HepG2 (cell line): ENCODE measurements at regions not wholly inside any gene's neighbourhood (a gene's known extent, or its start where the extent isn't known, plus 50 kb on each side); places are given as distances from the start of the nearest gene placed in this dataset.

Source experiments
- ATAC-seq: fragments of 200-7000 bp; cut with Tn5 transposase; 3 replicates; pipeline ENCODE4 v1.9.1; 2020; ENCODE audit warnings: mild to moderate bottlenecking, moderate library complexity
- BruUV-seq: library from RNA; stranded (reverse); fragments of 400-500 nt; replicated peaks from 2 replicates; lab custom pipeline; 2021; lab: Mats Ljungman, UMichigan
- CTCF ChIA-PET: fragments of 300-600 bp; formaldehyde crosslinking; extraction: SDS; loops from one replicate; lab custom pipeline; 2021; ENCODE audit warnings: low total read pairs, inconsistent platforms, low intra/inter-chr PET ratio; lab: Yijun Ruan, JAX
- POLR2A ChIA-PET: fragments of 350-600 bp; sonication (Branson Sonifier 250); formaldehyde crosslinking; loops from one replicate; lab custom pipeline; 2020; ENCODE audit warnings: antibody characterized with exemption, inconsistent platforms; lab: Yijun Ruan, JAX
- DNase-seq: peaks from one replicate; pipeline ENCODE4 v3.0.0-alpha.2; 2015; ENCODE audit warnings: low spot score
- FAIRE-seq: peaks from 3 replicates; lab custom pipeline; 2011; peaks lifted over from hg19 to GRCh38; lab: Jason Lieb, UNC
- H2AFZ ChIP-seq: one replicate; pipeline ENCODE4 v1.6.1; 2011; ENCODE audit warnings: low read length, inconsistent platforms
- H3K27ac ChIP-seq: fragments of 300-600 bp; 3 replicates; pipeline ENCODE4 v1.8.0; 2011; ENCODE audit warnings: mixed run types, mild to moderate bottlenecking, mixed read lengths, low read length, inconsistent platforms; ENCODE audit not compliant: insufficient read depth; ENCODE audit errors: extremely low read length
- H3K27me3 ChIP-seq, 2 experiments: fragments of 200-600 bp in 1 of 2; 2 replicates in 1 of 2; 3 replicates in 1 of 2; pipeline versions ENCODE4 v1.6.0 to v1.8.0; 2011; ENCODE audit warnings: low read length in 2 of 2, mild to moderate bottlenecking in 2 of 2, moderate library complexity in 2 of 2, inconsistent platforms in 1 of 2; ENCODE audit not compliant: insufficient read depth in 2 of 2, control insufficient read depth in 1 of 2
- H3K36me3 ChIP-seq, 2 experiments: fragments of 200-600 bp in 1 of 2; replicated peaks in 1 of 2; 2 replicates in 1 of 2; 3 replicates in 1 of 2; pipeline versions ENCODE4 v1.5.1 to v1.8.0; 2011; ENCODE audit warnings: low read length in 2 of 2, inconsistent platforms in 1 of 2; ENCODE audit not compliant: insufficient read depth in 2 of 2, control insufficient read depth in 1 of 2
- H3K4me1 ChIP-seq: 2 replicates; pipeline ENCODE4 v1.5.1; 2012; ENCODE audit warnings: low read length, inconsistent platforms; ENCODE audit not compliant: insufficient read depth
- H3K4me2 ChIP-seq: 2 replicates; pipeline ENCODE4 v1.6.0; 2011; ENCODE audit warnings: low read depth, low read length, inconsistent platforms
- H3K4me3 ChIP-seq, 3 experiments: fragments of 200-600 bp in 1 of 3; sonication (generic), shearing (Covaris generic) in 1 of 3; replicated peaks in 1 of 3; 2 replicates each; pipeline ENCODE4 v1.5.1; 2011 to 2016; ENCODE audit warnings: low read length in 3 of 3, inconsistent platforms in 2 of 3, low read depth in 2 of 3, mild to moderate bottlenecking in 2 of 3, control low read depth in 1 of 3, mixed read lengths in 1 of 3; ENCODE audit not compliant: insufficient read depth in 1 of 3
- H3K79me2 ChIP-seq: one replicate; pipeline ENCODE4 v1.6.1; 2011; ENCODE audit warnings: low read length, inconsistent platforms; ENCODE audit not compliant: insufficient read depth
- H3K9ac ChIP-seq: 2 replicates; pipeline ENCODE4 v1.6.0; 2011; ENCODE audit warnings: mild to moderate bottlenecking, low read depth, low read length, inconsistent platforms; ENCODE audit not compliant: insufficient read depth
- H3K9me3 ChIP-seq: 2 replicates; pipeline ENCODE4 v1.5.1; 2012; ENCODE audit warnings: mild to moderate bottlenecking, low read length
- H4K20me1 ChIP-seq: 2 replicates; pipeline ENCODE4 v1.6.0; 2011; ENCODE audit warnings: inconsistent platforms, mild to moderate bottlenecking, low read length, moderate library complexity; ENCODE audit not compliant: insufficient read depth
- BRCA1 ChIP-seq: sonication (generic); formaldehyde crosslinking; IDR thresholded peaks from 2 replicates; pipeline ENCODE4 v1.4.0; 2020; ENCODE audit warnings: missing genetic modification reagents
- CBX5 ChIP-seq: sonication (generic); formaldehyde crosslinking; IDR thresholded peaks from 2 replicates; pipeline ENCODE4 v1.4.0; 2020; ENCODE audit warnings: missing genetic modification reagents, borderline replicate concordance
- FOXP1 ChIP-seq, 2 experiments: fragments of 450-650 bp in 1 of 2; IDR thresholded peaks; 2 replicates each; pipeline ENCODE4 v1.6.1; 2017 to 2018; ENCODE audit warnings: antibody characterized with exemption in 1 of 2
- HOXD1 ChIP-seq: sonication (generic); formaldehyde crosslinking; IDR thresholded peaks from 2 replicates; pipeline ENCODE4 v1.5.0; 2020; ENCODE audit warnings: missing genetic modification reagents
- KDM4B ChIP-seq: sonication (generic); formaldehyde crosslinking; IDR thresholded peaks from 2 replicates; pipeline ENCODE4 v1.4.0; 2020; ENCODE audit warnings: missing genetic modification reagents
- KDM5A ChIP-seq: fragments of 200-600 bp; sonication (generic); IDR thresholded peaks from 2 replicates; pipeline ENCODE4 v1.7.0; 2018; ENCODE audit warnings: antibody characterized with exemption, mild to moderate bottlenecking, low read length, borderline replicate concordance
- KLF13 ChIP-seq: sonication (generic); formaldehyde crosslinking; IDR thresholded peaks from 2 replicates; pipeline ENCODE4 v1.4.0; 2020; ENCODE audit warnings: mild to moderate bottlenecking, missing genetic modification reagents
- MIER3 ChIP-seq: IDR thresholded peaks from 2 replicates; pipeline ENCODE4 v1.6.1; 2016; ENCODE audit warnings: missing compliant biosample characterization, borderline replicate concordance
- MYC ChIP-seq: sonication (generic); formaldehyde crosslinking; IDR thresholded peaks from 2 replicates; pipeline ENCODE4 v1.9.0; 2021; ENCODE audit warnings: missing genetic modification reagents, borderline replicate concordance
- NFATC3 ChIP-seq: sonication (generic); formaldehyde crosslinking; IDR thresholded peaks from 2 replicates; pipeline ENCODE4 v1.5.1; 2020; ENCODE audit warnings: mild to moderate bottlenecking, missing genetic modification reagents
- TARDBP ChIP-seq: sonication (generic); formaldehyde crosslinking; IDR thresholded peaks from 2 replicates; pipeline ENCODE4 v1.8.0; 2022; ENCODE audit warnings: mild to moderate bottlenecking, missing genetic modification reagents
- ZNF160 ChIP-seq: sonication (generic); formaldehyde crosslinking; IDR thresholded peaks from 2 replicates; pipeline ENCODE4 v1.8.0; 2022; ENCODE audit warnings: mild to moderate bottlenecking, inconsistent platforms, missing genetic modification reagents
- ZNF629 ChIP-seq: sonication (generic); formaldehyde crosslinking; conservative IDR thresholded peaks from 2 replicates; pipeline ENCODE4 v1.5.0; 2020; ENCODE audit warnings: missing genetic modification reagents
- ZNF780A ChIP-seq: sonication (generic); formaldehyde crosslinking; IDR thresholded peaks from 2 replicates; pipeline ENCODE4 v1.8.0; 2022; ENCODE audit warnings: mild to moderate bottlenecking, missing genetic modification reagents, moderate library complexity
- WGBS: methylation state at CpG from one replicate; pipeline ENCODE4 v1.1.6; 2017; ENCODE audit warnings: low lambda C conversion rate; 5-methylcytosine and 5-hydroxymethylcytosine counted together
- in situ Hi-C: cut with HindIII; loops from 2 replicates; pipeline ENCODE4 v1.10.0; 2017; ENCODE audit warnings: low pct_unique_long_range_greater_than_20kb; ENCODE audit not compliant: extremely low pct_ligation_motif_present
- intact Hi-C: fragments of 100-400 bp; cut with micrococcal nuclease; formaldehyde crosslinking; loops from one replicate; pipeline ENCODE4 v1.10.0; 2022; ENCODE audit not compliant: unreplicated experiment
- TF ChIP-seq, protein P1 (sequence below): IDR thresholded peaks from 2 replicates; pipeline ENCODE4 v1.6.1; 2016; ENCODE audit warnings: missing biosample characterization, missing genetic modification reagents, low read depth
- TF ChIP-seq, protein P2 (sequence below): sonication (generic); formaldehyde crosslinking; IDR thresholded peaks from 2 replicates; pipeline ENCODE4 v1.4.0; 2020; ENCODE audit warnings: mild to moderate bottlenecking, low read depth, missing genetic modification reagents

- no TSS peak for BruUV-seq
- Histone ChIP-seq H3K27ac (no peak overlapping the region), H3K4me2 (no peak overlapping the region), H3K4me3 (no peak overlapping the region), H4K20me1 (no peaks in the 10 kb centered on the region), H3K27me3 (no peaks in the 10 kb centered on the region), H3K9ac (no peak overlapping the region), H2AFZ (no peak overlapping the region), H3K36me3 (no peaks in the 10 kb centered on the region), H3K9me3 (peaks cover 5% of the 10 kb centered on the region; the same call in 1 of the 2 replicates), H3K4me1 (no peaks in the 10 kb centered on the region), H3K79me2 (no peaks in the 10 kb centered on the region)
- in situ Hi-C loops (no loop called here), intact Hi-C loops (no loop called here)
- no peak for ATAC-seq
- ChIA-PET CTCF (no interaction called here), POLR2A (no interaction called here)
- FAIRE-seq: no peak
- WGBS: 0% methylated on average over 1 of the region's 1 CpG
- no peak for TF ChIP-seq NFATC3 (CRISPR knock-in tag)
- TF ChIP-seq FOXP1 (IDR thresholded peaks at IDR 0.05): no peak
- no peak for TF ChIP-seq FOXP1 (CRISPR knock-in tag; IDR thresholded peaks at IDR 0.05)
- TF ChIP-seq, protein P1, sequence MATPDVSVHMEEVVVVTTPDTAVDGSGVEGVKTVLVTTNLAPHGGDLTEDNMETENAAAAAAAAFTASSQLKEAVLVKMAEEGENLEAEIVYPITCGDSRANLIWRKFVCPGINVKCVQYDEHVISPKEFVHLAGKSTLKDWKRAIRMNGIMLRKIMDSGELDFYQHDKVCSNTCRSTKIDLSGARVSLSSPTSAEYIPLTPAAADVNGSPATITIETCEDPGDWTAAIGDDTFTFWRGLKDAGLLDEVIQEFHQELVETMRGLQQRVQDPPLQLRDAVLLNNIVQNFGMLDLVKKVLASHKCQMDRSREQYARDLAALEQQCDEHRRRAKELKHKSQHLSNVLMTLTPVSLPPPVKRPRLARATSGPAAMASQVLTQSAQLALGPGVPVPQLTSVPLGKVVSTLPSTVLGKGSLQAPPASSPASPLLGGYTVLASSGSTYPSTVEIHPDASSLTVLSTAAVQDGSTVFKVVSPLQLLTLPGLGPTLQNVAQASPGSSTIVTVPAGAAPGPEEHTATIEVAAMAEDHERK (CRISPR knock-in tag): no peak
- TF ChIP-seq ZNF629: no peak
- TF ChIP-seq KLF13: no peak
- TF ChIP-seq HOXD1 (CRISPR knock-in tag): no peak
- no peak for TF ChIP-seq ZNF780A
- no peak for TF ChIP-seq MYC (CRISPR knock-in tag)
- TF ChIP-seq ZNF160 (CRISPR knock-in tag): no peak
- no peak for TF ChIP-seq TARDBP (CRISPR knock-in tag)
- TF ChIP-seq, protein P2, sequence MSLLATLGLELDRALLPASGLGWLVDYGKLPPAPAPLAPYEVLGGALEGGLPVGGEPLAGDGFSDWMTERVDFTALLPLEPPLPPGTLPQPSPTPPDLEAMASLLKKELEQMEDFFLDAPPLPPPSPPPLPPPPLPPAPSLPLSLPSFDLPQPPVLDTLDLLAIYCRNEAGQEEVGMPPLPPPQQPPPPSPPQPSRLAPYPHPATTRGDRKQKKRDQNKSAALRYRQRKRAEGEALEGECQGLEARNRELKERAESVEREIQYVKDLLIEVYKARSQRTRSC (CRISPR knock-in tag): no peak
- no peak for TF ChIP-seq KDM4B (CRISPR knock-in tag)
- TF ChIP-seq CBX5: no peak
- no peak for TF ChIP-seq KDM5A
- no peak for TF ChIP-seq BRCA1 (CRISPR knock-in tag)
- TF ChIP-seq MIER3 (CRISPR knock-in tag): no peak
- no peak for DNase-seq
Measured at GRCh38 chrX:81586096-81586495, 384.2 kb downstream of the SH3BGRL start.
